CD4-positive, alpha-beta memory T cell (primary cell): ENCODE measurements at regions not wholly inside any gene's neighbourhood (a gene's known extent, or its start where the extent isn't known, plus 50 kb on each side); places are given as distances from the start of the nearest gene placed in this dataset.
"Not testable (repeated sequence)": the region's sequence is repeated elsewhere in the genome, so short reads cannot be mapped to it uniquely, and the experiment has no call there.

Experiments used
- CTCF ChIA-PET: fragments of 350-600 bp; sonication (Branson Sonifier 250); formaldehyde crosslinking; loops from one replicate; lab custom pipeline; 2021; ENCODE audit warnings: inconsistent platforms; ENCODE audit not compliant: partially characterized antibody; lab: Charles Lee
- POLR2A ChIA-PET: fragments of 350-600 bp; sonication (Branson Sonifier 250); formaldehyde crosslinking; loops from one replicate; lab custom pipeline; 2021; ENCODE audit not compliant: partially characterized antibody; lab: Charles Lee
- DNase-seq, 5 donors: peaks; one replicate each; pipeline versions ENCODE4 v3.0.0 to v3.0.0-alpha.2; 2020 to 2022; ENCODE audit warnings: mixed read lengths in 1 of 5
- H3K27ac ChIP-seq: one replicate; pipeline ENCODE4 v1.7.0; 2013; ENCODE audit warnings: low read depth, low read length
- H3K27me3 ChIP-seq: 2 replicates; pipeline ENCODE4 v1.7.0; 2013; ENCODE audit warnings: mild to moderate bottlenecking, low read length, moderate library complexity; ENCODE audit not compliant: insufficient read depth
- H3K36me3 ChIP-seq: 2 replicates; pipeline ENCODE4 v1.7.0; 2013; ENCODE audit warnings: mild to moderate bottlenecking, low read length, moderate library complexity; ENCODE audit not compliant: insufficient read depth
- H3K4me1 ChIP-seq: 2 replicates; pipeline ENCODE4 v1.7.0; 2013; ENCODE audit warnings: mild to moderate bottlenecking, low read length, moderate library complexity; ENCODE audit not compliant: insufficient read depth
- H3K4me3 ChIP-seq, 2 donors: one replicate each; pipeline ENCODE4 v1.7.0; 2013; ENCODE audit warnings: low read length in 2 of 2, mild to moderate bottlenecking in 1 of 2
- H3K9me3 ChIP-seq, 2 donors: one replicate each; pipeline ENCODE4 v1.7.0; 2013; ENCODE audit warnings: low read length in 2 of 2, control low read depth in 1 of 2; ENCODE audit not compliant: control insufficient read depth in 1 of 2
- H3K27ac Mint-ChIP-seq, 7 donors: one replicate each; pipeline ENCODE4 v1.8.0; 2020 to 2021; ENCODE audit warnings: mixed read lengths in 7 of 7, mild to moderate bottlenecking in 6 of 7, inconsistent platforms in 3 of 7, moderate library complexity in 3 of 7
- H3K27me3 Mint-ChIP-seq, 2 donors: one replicate each; pipeline ENCODE4 v1.8.0; 2020 to 2021; ENCODE audit warnings: mixed read lengths in 2 of 2
- H3K36me3 Mint-ChIP-seq, 2 donors: one replicate each; pipeline ENCODE4 v1.8.0; 2020 to 2021; ENCODE audit warnings: mixed read lengths in 2 of 2, inconsistent platforms in 1 of 2, mild to moderate bottlenecking in 1 of 2
- H3K4me1 Mint-ChIP-seq, 4 donors: one replicate each; pipeline ENCODE4 v1.8.0; 2020 to 2021; ENCODE audit warnings: mixed read lengths in 4 of 4, mild to moderate bottlenecking in 1 of 4
- H3K4me3 Mint-ChIP-seq, 8 donors: one replicate each; pipeline ENCODE4 v1.8.0; 2020 to 2021; ENCODE audit warnings: mixed read lengths in 8 of 8, mild to moderate bottlenecking in 7 of 8, moderate library complexity in 6 of 8, inconsistent platforms in 3 of 8
- H3K9me3 Mint-ChIP-seq, 8 donors: one replicate each; pipeline ENCODE4 v1.8.0; 2020 to 2021; ENCODE audit warnings: mixed read lengths in 8 of 8, mild to moderate bottlenecking in 5 of 8, inconsistent platforms in 3 of 8, moderate library complexity in 1 of 8
- intact Hi-C: fragments of 100-400 bp; cut with micrococcal nuclease; formaldehyde crosslinking; loops from one replicate; pipeline ENCODE4 v1.15.1; 2023

DNA sequence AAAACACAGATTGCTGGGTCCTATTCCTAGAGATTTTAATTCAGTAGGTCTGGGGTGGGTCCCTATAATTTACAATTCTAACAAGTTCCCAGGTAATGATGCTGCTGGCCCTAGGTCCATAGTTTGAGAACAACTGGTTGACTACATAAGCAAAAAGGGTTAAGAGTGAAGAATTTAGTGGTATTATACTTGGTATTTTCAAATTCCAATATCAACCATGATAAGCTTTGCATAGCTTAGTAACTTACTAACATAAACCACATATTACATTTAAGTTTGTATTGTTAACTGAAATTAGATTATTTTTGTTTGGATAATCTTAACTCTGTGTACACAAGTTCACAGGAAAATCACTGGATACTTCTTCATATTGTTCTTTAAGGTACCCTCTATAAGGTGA lies 862.9 kb upstream of the ACVR2A start:
- Mint-ChIP-seq H3K36me3 (no peaks in the 10 kb centered on the region), H3K9me3 (peaks cover 0 to 4% (median 0%) of the 10 kb centered on the region in 8 donors), H3K4me3 (no peak overlapping the region), H3K27me3 (peaks cover 1 to 3% of the 10 kb centered on the region in 2 donors), H3K4me1 (no peaks in the 10 kb centered on the region), H3K27ac (no peak overlapping the region)
- Histone ChIP-seq H3K4me1 (no peaks in the 10 kb centered on the region), H3K36me3 (no peaks in the 10 kb centered on the region), H3K27ac (no peak overlapping the region), H3K27me3 (no peaks in the 10 kb centered on the region), H3K9me3 (no peaks in the 10 kb centered on the region), H3K4me3 (no peak overlapping the region)
- ChIA-PET POLR2A (no interaction called here), CTCF (no interaction called here)
- intact Hi-C loops, result no loop called here
- DNase-seq, result no peak

DNA sequence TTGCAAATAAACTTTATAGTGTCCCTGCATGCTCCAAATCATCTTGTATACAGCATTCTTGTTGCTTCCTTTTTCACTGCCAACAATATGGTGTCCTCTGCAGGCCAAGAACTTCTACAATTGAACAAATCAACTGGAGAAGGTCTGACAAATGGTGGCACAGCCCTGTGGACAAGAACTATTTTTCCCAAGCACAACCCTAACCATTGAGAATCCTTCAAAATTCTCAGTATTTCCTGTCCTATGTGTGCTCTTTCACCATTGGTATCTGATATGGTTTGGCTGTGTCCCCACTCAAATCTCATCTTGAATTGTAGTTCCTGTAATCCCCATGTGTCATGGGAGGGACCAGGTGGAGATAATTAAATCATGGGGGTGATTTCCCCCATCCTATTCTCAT lies 865.1 kb upstream of the ACVR2A start:
- intact Hi-C loops, result no loop called here

DNA sequence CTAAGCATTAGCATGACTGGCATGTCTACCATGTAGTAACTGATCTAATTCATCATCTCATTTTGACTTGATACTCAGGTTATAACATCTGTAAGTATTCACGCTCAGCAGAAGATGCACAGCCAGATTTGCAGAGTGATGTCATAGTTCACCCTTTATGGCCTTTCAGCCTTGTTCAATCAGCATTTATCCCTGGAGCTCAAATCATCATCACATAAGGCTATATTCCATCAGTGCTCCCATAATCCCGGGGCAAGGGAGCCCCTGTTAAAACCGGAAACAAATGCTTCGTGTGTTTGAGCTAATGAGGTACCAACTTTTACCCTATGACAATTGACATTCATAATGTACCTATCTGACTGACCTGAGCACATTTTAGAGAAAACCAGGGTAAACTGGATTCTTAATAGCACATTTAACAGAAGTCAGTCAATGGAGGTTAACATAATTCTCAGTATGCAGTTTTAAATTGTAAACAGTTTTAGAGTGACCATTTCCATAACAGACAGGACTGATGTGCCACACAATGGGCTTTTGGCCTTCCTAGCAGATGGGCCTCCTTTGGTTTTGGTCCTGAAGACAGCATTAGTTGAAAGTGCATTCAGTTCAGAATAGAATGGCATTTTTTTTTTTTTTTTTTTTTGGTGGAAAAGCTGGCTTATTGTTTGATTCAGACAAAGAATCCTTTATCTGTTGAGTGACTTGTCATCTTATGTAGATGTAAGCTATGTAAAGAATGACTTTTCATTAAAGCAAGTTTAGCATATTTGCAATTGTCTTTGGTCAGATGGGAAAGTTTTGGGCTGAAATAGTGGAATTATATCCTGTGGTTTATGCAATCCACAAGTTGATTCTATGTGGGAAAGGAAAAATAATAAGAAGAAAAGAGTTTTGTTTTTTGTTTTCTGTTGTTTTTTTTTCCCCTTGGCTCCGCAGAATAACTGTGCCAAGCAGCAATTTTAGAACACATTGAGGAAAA lies 866.0 kb upstream of the ACVR2A start:
- Histone ChIP-seq H3K27me3 (no peaks in the 10 kb centered on the region), H3K4me1 (no peaks in the 10 kb centered on the region), H3K36me3 (no peaks in the 10 kb centered on the region), H3K9me3 (no peaks in the 10 kb centered on the region), H3K4me3 (no peak overlapping the region), H3K27ac (no peak overlapping the region)
- H3K27me3 Mint-ChIP-seq, result peaks cover 0 to 2% of the 10 kb centered on the region in 2 donors
- no peak for DNase-seq
- intact Hi-C loops, result no loop called here
- no peaks in the 10 kb centered on the region for H3K4me1 Mint-ChIP-seq
- H3K27ac Mint-ChIP-seq, result no peak overlapping the region
- CTCF ChIA-PET, result no interaction called here
- POLR2A ChIA-PET, result no interaction called here
- H3K4me3 Mint-ChIP-seq, result no peak overlapping the region
- H3K9me3 Mint-ChIP-seq, result peaks cover 0 to 4% (median 0%) of the 10 kb centered on the region in 8 donors
- H3K36me3 Mint-ChIP-seq, result no peaks in the 10 kb centered on the region

More for the DNA sequence above, 865.1 kb upstream of the ACVR2A start:
- Histone ChIP-seq H3K36me3 (no peaks in the 10 kb centered on the region), H3K27me3 (no peaks in the 10 kb centered on the region), H3K27ac (no peak overlapping the region), H3K4me1 (no peaks in the 10 kb centered on the region), H3K4me3 (no peak overlapping the region), H3K9me3 (no peaks in the 10 kb centered on the region)
- POLR2A ChIA-PET, result no interaction called here
- Mint-ChIP-seq H3K4me3 (no peak overlapping the region), H3K36me3 (no peaks in the 10 kb centered on the region), H3K27me3 (peaks cover 0 to 3% of the 10 kb centered on the region in 2 donors), H3K4me1 (no peaks in the 10 kb centered on the region), H3K9me3 (peaks cover 0 to 4% (median 0%) of the 10 kb centered on the region in 8 donors), H3K27ac (no peak overlapping the region)
- DNase-seq, result no peak
- CTCF ChIA-PET, result no interaction called here

DNA sequence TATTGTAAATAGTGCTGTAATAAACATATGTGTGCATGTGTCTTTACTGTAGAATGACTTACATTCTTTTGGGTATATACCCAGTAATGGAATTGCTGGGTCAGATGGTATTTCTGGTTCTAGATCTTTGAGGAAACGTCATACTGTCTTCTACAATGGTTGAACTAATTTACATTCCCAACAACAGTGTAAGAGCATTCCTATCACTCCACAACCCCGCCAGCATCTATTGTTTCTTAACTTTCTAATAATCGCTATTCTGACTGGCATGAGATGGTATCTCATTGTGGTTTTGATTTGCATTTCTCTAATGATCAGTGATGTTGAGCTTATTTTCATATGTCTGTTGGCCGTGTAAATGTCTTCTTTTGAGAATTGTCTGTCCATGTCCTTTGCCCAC lies 873.8 kb upstream of the ACVR2A start:
- H3K4me3 ChIP-seq, DNase-seq, H3K27me3 Mint-ChIP-seq, H3K4me1 Mint-ChIP-seq, H3K4me1 ChIP-seq, H3K4me3 Mint-ChIP-seq, CTCF ChIA-PET, H3K27ac ChIP-seq, H3K36me3 Mint-ChIP-seq, intact Hi-C loops, H3K9me3 ChIP-seq, H3K27me3 ChIP-seq, H3K36me3 ChIP-seq, POLR2A ChIA-PET, H3K27ac Mint-ChIP-seq: not testable (repeated sequence)
- peaks cover 2 to 25% (median 18%) of the 10 kb centered on the region in 8 donors for H3K9me3 Mint-ChIP-seq

DNA sequence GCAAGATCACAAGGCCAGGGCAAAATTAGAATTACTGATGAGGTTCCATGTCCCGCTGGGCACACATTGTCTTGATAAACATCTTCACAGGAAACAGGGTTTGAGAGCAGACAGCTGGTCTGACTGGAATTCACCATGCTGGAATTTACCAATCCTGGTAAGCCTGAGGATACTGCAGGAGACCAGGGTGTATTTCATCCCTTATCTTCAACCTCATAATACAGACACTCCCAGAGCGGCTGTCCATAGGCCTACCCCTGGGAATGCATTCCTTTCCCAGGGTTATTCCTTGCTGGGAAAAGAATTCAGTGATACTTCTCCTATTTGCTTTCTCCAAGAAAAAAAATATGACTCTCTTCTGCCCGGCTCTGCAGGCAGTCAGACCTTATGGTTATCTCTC lies 875.1 kb upstream of the ACVR2A start:
- H3K4me3 Mint-ChIP-seq, H3K27me3 Mint-ChIP-seq, H3K36me3 Mint-ChIP-seq, H3K27ac Mint-ChIP-seq, H3K4me1 ChIP-seq, CTCF ChIA-PET, H3K36me3 ChIP-seq, POLR2A ChIA-PET, H3K27ac ChIP-seq, DNase-seq, H3K4me3 ChIP-seq, intact Hi-C loops, H3K27me3 ChIP-seq, H3K9me3 ChIP-seq, H3K4me1 Mint-ChIP-seq: not testable (repeated sequence)
- H3K9me3 Mint-ChIP-seq, result peaks cover 2 to 25% (median 18%) of the 10 kb centered on the region in 8 donors

DNA sequence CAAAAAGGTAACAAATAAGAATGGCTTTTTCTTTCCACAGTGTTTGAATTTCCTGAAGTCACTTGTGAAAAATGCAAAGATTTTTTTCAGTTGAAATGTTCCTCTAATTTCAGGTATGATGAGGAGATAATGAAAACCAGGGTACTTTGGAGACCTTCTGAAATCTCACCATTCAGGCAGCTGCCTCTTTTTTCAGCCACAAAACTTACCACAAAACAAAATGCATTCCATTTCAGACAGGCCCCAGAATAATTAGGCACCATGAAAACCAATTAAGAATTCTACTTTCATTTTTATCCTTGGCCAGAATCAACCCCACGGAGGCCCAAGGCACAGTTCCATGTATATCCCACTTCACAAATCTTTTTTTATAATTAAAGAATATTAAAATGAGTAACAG lies 880.3 kb upstream of the ACVR2A start:
- Histone ChIP-seq H3K27ac (no peak overlapping the region), H3K27me3 (no peaks in the 10 kb centered on the region), H3K4me1 (no peaks in the 10 kb centered on the region), H3K9me3 (no peaks in the 10 kb centered on the region), H3K4me3 (no peak overlapping the region), H3K36me3 (no peaks in the 10 kb centered on the region)
- ChIA-PET CTCF (no interaction called here), POLR2A (no interaction called here)
- no peak for DNase-seq
- intact Hi-C loops, result no loop called here
- H3K9me3 Mint-ChIP-seq, result peaks cover 0 to 7% (median 4%) of the 10 kb centered on the region in 8 donors
- H3K4me1 Mint-ChIP-seq, result no peaks in the 10 kb centered on the region
- H3K27ac Mint-ChIP-seq, result no peak overlapping the region
- no peaks in the 10 kb centered on the region for H3K36me3 Mint-ChIP-seq
- H3K27me3 Mint-ChIP-seq, result no peaks in the 10 kb centered on the region
- no peak overlapping the region for H3K4me3 Mint-ChIP-seq

DNA sequence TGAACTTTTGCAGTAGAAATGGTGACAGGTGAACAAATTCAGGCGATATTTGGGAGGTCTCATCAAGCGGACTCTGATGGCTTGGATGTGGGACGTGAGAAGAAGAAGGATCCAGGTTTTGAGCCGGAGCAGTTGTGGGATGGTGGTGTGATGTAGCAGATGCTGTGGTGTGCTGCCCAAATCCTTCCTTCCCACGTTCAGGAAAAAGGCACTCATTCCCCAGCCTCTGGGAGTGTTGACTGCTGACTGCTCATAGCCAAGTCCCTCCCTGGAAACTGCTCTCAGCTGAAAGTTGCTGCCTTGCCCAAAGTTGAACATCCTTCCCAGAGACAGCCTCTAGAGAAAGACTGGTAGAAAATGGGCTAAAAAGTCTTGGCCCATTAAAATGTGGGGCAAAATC lies 890.3 kb upstream of the ACVR2A start:
- Mint-ChIP-seq H3K27ac (no peak overlapping the region), H3K9me3 (no peaks in the 10 kb centered on the region), H3K4me3 (no peak overlapping the region), H3K4me1 (no peaks in the 10 kb centered on the region), H3K27me3 (peaks cover 0 to 2% of the 10 kb centered on the region in 2 donors), H3K36me3 (no peaks in the 10 kb centered on the region)
- intact Hi-C loops, result no loop called here
- Histone ChIP-seq H3K9me3 (no peaks in the 10 kb centered on the region), H3K27me3 (no peaks in the 10 kb centered on the region), H3K27ac (no peak overlapping the region), H3K36me3 (no peaks in the 10 kb centered on the region), H3K4me3 (no peak overlapping the region), H3K4me1 (no peaks in the 10 kb centered on the region)
- DNase-seq, result no peak
- POLR2A ChIA-PET, result no interaction called here
- CTCF ChIA-PET, result no interaction called here
